A549 (cell line): ENCODE measurements at regions not wholly inside any gene's neighbourhood (a gene's known extent, or its start where the extent isn't known, plus 50 kb on each side); places are given as distances from the start of the nearest gene placed in this dataset.

Experiments used
- ATAC-seq, 2 experiments: fragments of 200-7000 bp in 1 of 2; fragments of >200 bp in 1 of 2; cut with Nextera tagmentation in 1 of 2; cut with Tn5 transposase in 1 of 2; 3 replicates each; pipeline versions ENCODE4 v1.8.0 to v1.9.1; 2018 to 2020; ENCODE audit warnings: mild to moderate bottlenecking in 1 of 2, moderate library complexity in 1 of 2
- CTCF ChIA-PET: fragments of 300-600 bp; sonication (Branson Sonifier 250); formaldehyde crosslinking; extraction: SDS; loops from one replicate; lab custom pipeline; 2021; ENCODE audit warnings: antibody characterized with exemption, inconsistent platforms; lab: Yijun Ruan, JAX
- POLR2A ChIA-PET: fragments of 350-600 bp; formaldehyde crosslinking; extraction: SDS; loops from one replicate; lab custom pipeline; 2021; ENCODE audit warnings: antibody characterized with exemption, inconsistent platforms; lab: Yijun Ruan, JAX
- DNase-seq, 2 experiments: peaks; one replicate each; pipeline versions ENCODE4 v3.0.0 to v3.0.0-alpha.2; 2011 to 2016; ENCODE audit warnings: low read depth in 1 of 2, low spot score in 1 of 2
- FAIRE-seq: peaks from 2 replicates; lab custom pipeline; 2011; peaks lifted over from hg19 to GRCh38; lab: Jason Lieb, UNC
- H3K27ac ChIP-seq, 2 experiments: fragments of >200 bp; sonication (Bioruptor Twin); formaldehyde crosslinking; 3 replicates each; pipeline ENCODE4 v1.5.1; 2016 to 2017
- H3K4me1 ChIP-seq: fragments of >200 bp; sonication (Bioruptor Twin); formaldehyde crosslinking; 3 replicates; pipeline ENCODE4 v1.6.1; 2016
- H3K4me2 ChIP-seq: fragments of >200 bp; sonication (Bioruptor Twin); formaldehyde crosslinking; 3 replicates; pipeline ENCODE4 v1.6.1; 2016
- H3K4me3 ChIP-seq: fragments of >200 bp; sonication (Bioruptor Twin); formaldehyde crosslinking; 3 replicates; pipeline ENCODE4 v1.5.1; 2016
- H3K9me3 ChIP-seq: fragments of >200 bp; sonication (Bioruptor Twin); formaldehyde crosslinking; 3 replicates; pipeline ENCODE4 v1.6.1; 2016
- ATOH8 ChIP-seq: fragments of 250-450 bp; sonication (Bioruptor Pico); IDR thresholded peaks from 2 replicates; pipeline ENCODE4 v1.5.0; 2020; ENCODE audit warnings: low read depth, mild to moderate bottlenecking, moderate library complexity
- BCL3 ChIP-seq: fragments of >200 bp; sonication (Bioruptor Twin); formaldehyde crosslinking; IDR thresholded peaks from 3 replicates; pipeline ENCODE4 v1.6.1; 2016
- CBX8 ChIP-seq: fragments of 200-600 bp; sonication (generic); IDR thresholded peaks from 2 replicates; pipeline ENCODE4 v1.6.1; 2016
- CEBPB ChIP-seq, 2 experiments: fragments of >200 bp in 1 of 2; sonication (Bioruptor Twin) in 1 of 2; formaldehyde crosslinking in 1 of 2; IDR thresholded peaks; 2 replicates each; pipeline ENCODE4 v1.6.1; 2012 to 2016
- CHD4 ChIP-seq: fragments of 200-600 bp; sonication (generic); IDR thresholded peaks from 2 replicates; pipeline ENCODE4 v1.6.1; 2016; ENCODE audit warnings: antibody characterized with exemption, mild to moderate bottlenecking, borderline replicate concordance
- E2F6 ChIP-seq: IDR thresholded peaks from 2 replicates; pipeline ENCODE4 v1.6.1; 2012; ENCODE audit warnings: low read depth, borderline replicate concordance
- FOSB ChIP-seq: fragments of 250-450 bp; sonication (Bioruptor Pico); IDR thresholded peaks from 2 replicates; pipeline ENCODE4 v1.5.0; 2020; ENCODE audit warnings: mild to moderate bottlenecking, moderate library complexity
- HES2 ChIP-seq: fragments of >200 bp; sonication (Bioruptor Twin); formaldehyde crosslinking; IDR thresholded peaks from 2 replicates; pipeline ENCODE4 v1.6.1; 2016
- HEYL ChIP-seq: fragments of 250-450 bp; sonication (Bioruptor Pico); IDR thresholded peaks from 2 replicates; pipeline ENCODE4 v1.8.0; 2021; ENCODE audit warnings: mild to moderate bottlenecking, moderate library complexity
- HOXB13 ChIP-seq: fragments of 250-450 bp; sonication (Bioruptor Pico); IDR thresholded peaks from 2 replicates; pipeline ENCODE4 v1.5.0; 2020; ENCODE audit warnings: low read depth, mild to moderate bottlenecking, moderate library complexity
- MYC ChIP-seq: IDR thresholded peaks from 2 replicates; pipeline ENCODE4 v1.6.1; 2012; ENCODE audit warnings: mild to moderate bottlenecking, inconsistent platforms, low read length, improper control_type of control experiment, borderline replicate concordance
- NPAS2 ChIP-seq: fragments of 250-450 bp; sonication (Bioruptor Pico); IDR thresholded peaks from 2 replicates; pipeline ENCODE4 v1.8.0; 2022; ENCODE audit warnings: mild to moderate bottlenecking, moderate library complexity, borderline replicate concordance
- PHF8 ChIP-seq: fragments of 200-600 bp; sonication (generic); IDR thresholded peaks from 2 replicates; pipeline ENCODE4 v1.6.1; 2016; ENCODE audit warnings: low read depth, mild to moderate bottlenecking, antibody characterized with exemption, moderate library complexity, borderline replicate concordance
- RARB ChIP-seq: fragments of 250-450 bp; sonication (Bioruptor Pico); IDR thresholded peaks from 2 replicates; pipeline ENCODE4 v1.8.0; 2021; ENCODE audit warnings: mild to moderate bottlenecking, moderate library complexity
- REST ChIP-seq: fragments of 200-600 bp; sonication (generic); IDR thresholded peaks from 2 replicates; pipeline ENCODE4 v1.6.1; 2016; ENCODE audit warnings: antibody characterized with exemption, mild to moderate bottlenecking, moderate library complexity
- RNF2 ChIP-seq: fragments of 200-600 bp; sonication (generic); IDR thresholded peaks from 2 replicates; pipeline ENCODE4 v1.6.1; 2016; ENCODE audit warnings: low read depth, mild to moderate bottlenecking, antibody characterized with exemption, moderate library complexity, borderline replicate concordance
- SMC3 ChIP-seq: fragments of >200 bp; sonication (Bioruptor Twin); formaldehyde crosslinking; IDR thresholded peaks from 3 replicates; pipeline ENCODE4 v1.6.1; 2018; ENCODE audit warnings: inconsistent platforms
- USF2 ChIP-seq: fragments of 450-650 bp; IDR thresholded peaks from 2 replicates; pipeline ENCODE4 v1.6.1; 2014; ENCODE audit warnings: antibody characterized with exemption
- ZC3H11A ChIP-seq: fragments of 450-650 bp; IDR thresholded peaks from 2 replicates; pipeline ENCODE4 v1.6.1; 2014; ENCODE audit warnings: antibody characterized with exemption, mild to moderate bottlenecking
- WGBS: methylation state at CpG from one replicate; pipeline ENCODE4 v1.1.6; 2017; ENCODE audit errors: missing lambda C conversion rate; 5-methylcytosine and 5-hydroxymethylcytosine counted together

- ATAC-seq (no peak), FAIRE-seq (no peak), DNase-seq (no peak)
- Histone ChIP-seq H3K9me3 (peaks cover 2% of the 10 kb centered on the region; the same call in 1 of the 3 replicates), H3K4me3 (no peak overlapping the region), H3K4me1 (no peaks in the 10 kb centered on the region), H3K4me2 (no peak overlapping the region), H3K27ac (no peak overlapping the region)
- TF ChIP-seq MYC, result no peak
- TF ChIP-seq HEYL (CRISPR knock-in tag), result no peak
- no peak for TF ChIP-seq RNF2
- TF ChIP-seq ATOH8, result no peak
- TF ChIP-seq RARB (CRISPR knock-in tag), result no peak
- TF ChIP-seq FOSB, result no peak
- no peak for TF ChIP-seq E2F6
- no peak for TF ChIP-seq HOXB13 (CRISPR knock-in tag)
- no peak for TF ChIP-seq BCL3
- TF ChIP-seq NPAS2 (CRISPR knock-in tag), result no peak
- no peak for TF ChIP-seq HES2
- TF ChIP-seq ZC3H11A, result no peak
- TF ChIP-seq PHF8, result no peak
- no peak for TF ChIP-seq CBX8
- no peak for TF ChIP-seq SMC3
- TF ChIP-seq REST, result no peak
- no peak for TF ChIP-seq USF2
- WGBS, result 75% methylated on average over 3 of the region's 3 CpGs
- POLR2A ChIA-PET, result interaction anchor here (0.6 kb wide), 1 partner anchor 132 kb away, joined by 5 read pairs; no protein-coding TSS in a partner anchor
- CTCF ChIA-PET, result interaction anchor here (0.6 kb wide), 1 partner anchor 46 kb away, joined by 3 read pairs; no protein-coding TSS in a partner anchor
Observed at GRCh38 chr5:143730112-143730801, 81.7 kb upstream of the HMHB1 start.

GRCh38 chr5:143729334-143729946, 82.5 kb upstream of the HMHB1 start:
- ChIA-PET POLR2A (no interaction called here), CTCF (interaction anchor here (1.2 kb wide), 1 partner anchor 847 kb away, joined by 3 read pairs; no protein-coding TSS in a partner anchor)
- H3K27ac ChIP-seq, result no peak overlapping the region
- peaks cover 10% of the 10 kb centered on the region; the same call in 1 of the 3 replicates for H3K9me3 ChIP-seq
- FAIRE-seq (no peak), ATAC-seq (no peak), DNase-seq (no peak)
- no peaks in the 10 kb centered on the region for H3K4me1 ChIP-seq
- no peak for TF ChIP-seq CHD4
- TF ChIP-seq NPAS2 (CRISPR knock-in tag), result no peak
- TF ChIP-seq CEBPB (IDR thresholded peaks at IDR 0.05), result no peak
- H3K4me3 ChIP-seq, result no peak overlapping the region
- WGBS, result 100% methylated on average over 1 of the region's 1 CpG
- no peak overlapping the region for H3K4me2 ChIP-seq
